ENCODE measurements at regions not wholly inside any gene's neighbourhood (a gene's known extent, or its start where the extent isn't known, plus 50 kb on each side); places are given as distances from the start of the nearest gene placed in this dataset.

GRCh38 chr6:8499540-8499939 is 64.2 kb upstream of the SLC35B3 start:
- no peak overlapping the region for H3K9ac ChIP-seq (ENCODE audit: insufficient read depth, low read length, poor library complexity, severe bottlenecking)
- H3K27me3 ChIP-seq (ENCODE audit: control insufficient read depth in 2 of 2, insufficient read depth in 2 of 2, low read length in 2 of 2): no peaks in the 10 kb centered on the region
- TF ChIP-seq CTCF (IDR thresholded peaks at IDR 0.05): no peak
- H3K27ac ChIP-seq (ENCODE audit: low read depth in 1 of 2, low read length in 2 of 2): no peak overlapping the region
- H3K79me2 ChIP-seq (ENCODE audit: insufficient read depth, low read length): no peaks in the 10 kb centered on the region
- H3K4me1 ChIP-seq (ENCODE audit: control insufficient read depth in 1 of 2, insufficient read depth in 2 of 2, low read length in 2 of 2): no peaks in the 10 kb centered on the region
- Mint-ChIP-seq H3K9me3 (no peaks in the 10 kb centered on the region), H3K27ac (no peak overlapping the region), H3K27me3 (ENCODE audit: low read depth in 3 of 3) (peaks cover 0 to 4% (median 4%) of the 10 kb centered on the region in 3 donors), H3K36me3 (no peaks in the 10 kb centered on the region), H3K4me1 (no peaks in the 10 kb centered on the region), H3K4me3 (no peak overlapping the region)
- no peaks in the 10 kb centered on the region for H3K9me3 ChIP-seq (replicated peaks in 1 of 2; ENCODE audit: control insufficient read depth in 1 of 2, insufficient read depth in 1 of 2, low read length in 2 of 2)
- H4K20me1 ChIP-seq (ENCODE audit: insufficient read depth, low read length): no peaks in the 10 kb centered on the region
- no peaks in the 10 kb centered on the region for H3K36me3 ChIP-seq (replicated peaks in 1 of 2; ENCODE audit: control insufficient read depth in 1 of 2, insufficient read depth in 2 of 2, low read length in 2 of 2)
- H2AFZ ChIP-seq (ENCODE audit: insufficient read depth, low read depth, low read length, poor library complexity, severe bottlenecking): no peak overlapping the region
- no CpG with 5 or more reads among the region's 1 CpG for WGBS (ENCODE audit: insufficient coverage)
- intact Hi-C loops (cut with micrococcal nuclease): no loop called here
- H3K4me3 ChIP-seq (replicated peaks in 1 of 3; ENCODE audit: low read depth in 2 of 3, low read length in 3 of 3): no peak overlapping the region
- H3K4me2 ChIP-seq (replicated peaks; ENCODE audit: extremely low read depth, low read length, poor library complexity, severe bottlenecking): no peak overlapping the region
- no peak for DNase-seq

GRCh38 chr6:8494730-8495129 is 59.4 kb upstream of the SLC35B3 start:
- no peak for DNase-seq
- H3K4me3 ChIP-seq (replicated peaks in 1 of 3; ENCODE audit: low read depth in 2 of 3, low read length in 3 of 3): no peak overlapping the region
- H3K27ac ChIP-seq (ENCODE audit: low read depth in 1 of 2, low read length in 2 of 2): no peak overlapping the region
- Mint-ChIP-seq H3K27ac (no peak overlapping the region), H3K27me3 (ENCODE audit: low read depth in 3 of 3) (peaks cover 0 to 5% (median 4%) of the 10 kb centered on the region in 3 donors), H3K36me3 (no peaks in the 10 kb centered on the region), H3K4me1 (no peaks in the 10 kb centered on the region), H3K9me3 (peaks cover 0 to 3% (median 0%) of the 10 kb centered on the region in 7 donors), H3K4me3 (no peak overlapping the region)
- H3K9ac ChIP-seq (ENCODE audit: insufficient read depth, low read length, poor library complexity, severe bottlenecking): no peak overlapping the region
- H3K9me3 ChIP-seq (replicated peaks in 1 of 2; ENCODE audit: control insufficient read depth in 1 of 2, insufficient read depth in 1 of 2, low read length in 2 of 2): no peaks in the 10 kb centered on the region
- no peaks in the 10 kb centered on the region for H3K79me2 ChIP-seq (ENCODE audit: insufficient read depth, low read length)
- no CpG with 5 or more reads among the region's 5 CpGs for WGBS (ENCODE audit: insufficient coverage)
- H3K4me2 ChIP-seq (replicated peaks; ENCODE audit: extremely low read depth, low read length, poor library complexity, severe bottlenecking): no peak overlapping the region
- no peak overlapping the region for H2AFZ ChIP-seq (ENCODE audit: insufficient read depth, low read depth, low read length, poor library complexity, severe bottlenecking)
- H3K36me3 ChIP-seq (replicated peaks in 1 of 2; ENCODE audit: control insufficient read depth in 1 of 2, insufficient read depth in 2 of 2, low read length in 2 of 2): no peaks in the 10 kb centered on the region
- H4K20me1 ChIP-seq (ENCODE audit: insufficient read depth, low read length): no peaks in the 10 kb centered on the region
- no peak for TF ChIP-seq CTCF (IDR thresholded peaks at IDR 0.05)
- no peaks in the 10 kb centered on the region for H3K4me1 ChIP-seq (ENCODE audit: control insufficient read depth in 1 of 2, insufficient read depth in 2 of 2, low read length in 2 of 2)
- intact Hi-C loops (cut with micrococcal nuclease): no loop called here
- H3K27me3 ChIP-seq (ENCODE audit: control insufficient read depth in 2 of 2, insufficient read depth in 2 of 2, low read length in 2 of 2): no peaks in the 10 kb centered on the region
